NCI-H2227 (cell line): ENCODE measurements at regions not wholly inside any gene's neighbourhood (a gene's known extent, or its start where the extent isn't known, plus 50 kb on each side); places are given as distances from the start of the nearest gene placed in this dataset.

Source experiments
- DNase-seq: peaks from one replicate; lab custom pipeline; 2025; ENCODE audit not compliant: unreplicated experiment; lab: John Stamatoyannopoulos, UW

DNA sequence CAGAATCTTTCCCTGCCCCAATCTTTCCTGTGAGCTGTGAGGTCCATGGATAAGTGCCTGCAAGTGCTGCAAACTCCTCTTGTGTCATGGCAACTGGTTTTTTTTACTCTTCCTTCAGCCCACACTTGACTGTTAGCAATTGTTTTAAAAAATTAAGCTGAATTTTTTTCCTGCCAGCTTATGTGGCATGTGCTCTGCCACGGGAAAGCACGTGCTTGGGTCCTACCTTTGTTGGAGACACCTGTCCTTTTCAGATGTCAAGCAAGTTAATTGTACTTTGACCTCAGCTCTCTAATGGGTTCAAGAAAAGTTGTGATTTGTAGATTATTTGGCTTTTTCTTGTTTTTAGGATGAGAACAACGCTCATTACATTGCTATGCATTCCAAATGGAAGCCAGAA lies 398.5 kb downstream of the NUF2 start:
- no peak for DNase-seq

DNA sequence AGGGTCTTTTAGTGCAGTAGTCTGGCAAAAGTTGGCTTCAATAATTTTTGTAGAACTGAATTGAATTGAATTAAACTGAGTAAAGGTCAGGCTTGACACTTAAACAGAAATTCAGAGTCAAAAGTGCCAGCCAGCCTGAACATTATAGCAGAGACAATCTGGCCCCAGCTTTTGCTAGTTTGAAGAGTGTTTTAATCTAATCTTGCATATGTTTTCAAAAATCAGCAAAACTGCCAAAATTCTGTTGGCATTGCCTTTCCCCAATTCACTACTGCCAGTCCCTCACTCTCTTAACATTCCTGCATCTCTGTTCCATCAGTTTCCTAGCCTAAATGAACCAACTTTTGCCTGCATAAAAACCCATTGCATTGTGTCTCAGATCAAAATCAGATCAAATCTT lies 403.8 kb downstream of the NUF2 start:
- DNase-seq = no peak

DNA sequence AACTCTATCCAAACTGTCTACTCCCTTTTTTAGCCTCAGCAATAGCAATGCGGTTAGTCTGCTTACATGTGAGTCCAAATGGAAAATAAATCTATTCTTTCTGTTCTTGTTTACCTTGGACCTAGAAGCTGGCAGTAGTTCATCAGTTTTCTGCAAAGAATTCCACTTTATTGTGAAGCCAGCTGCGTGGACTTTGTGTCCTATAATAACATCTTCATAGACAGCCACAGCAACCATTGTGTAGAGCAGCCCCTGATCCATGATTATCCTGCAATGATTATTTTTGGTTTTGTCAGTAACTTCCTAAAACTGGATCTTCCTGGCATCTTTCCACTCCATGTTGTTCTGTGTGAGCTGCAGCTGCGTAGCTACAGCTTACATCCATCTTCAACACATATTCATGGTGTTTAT lies 408.7 kb downstream of the NUF2 start:
- DNase-seq = no peak

DNA sequence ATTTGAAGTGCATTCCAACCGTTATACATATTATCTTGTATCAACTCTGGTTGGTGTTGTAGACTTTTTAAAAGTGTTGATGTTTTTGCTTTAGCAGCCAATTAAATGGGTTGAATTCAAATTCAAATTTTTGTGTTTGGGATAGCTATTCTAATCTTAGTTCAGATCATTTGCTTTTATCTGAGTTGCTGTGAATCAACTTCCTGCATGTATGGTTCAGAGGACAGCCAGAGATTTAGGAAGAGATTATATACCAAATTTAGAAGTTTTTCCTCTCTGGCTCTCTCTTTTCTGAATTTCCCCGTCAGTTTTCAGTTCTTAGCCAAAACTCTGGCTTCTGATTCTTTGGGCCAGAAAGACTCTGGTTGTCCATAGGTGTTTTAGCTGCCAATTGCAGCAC lies 415.5 kb downstream of the NUF2 start:
- no peak for DNase-seq

DNA sequence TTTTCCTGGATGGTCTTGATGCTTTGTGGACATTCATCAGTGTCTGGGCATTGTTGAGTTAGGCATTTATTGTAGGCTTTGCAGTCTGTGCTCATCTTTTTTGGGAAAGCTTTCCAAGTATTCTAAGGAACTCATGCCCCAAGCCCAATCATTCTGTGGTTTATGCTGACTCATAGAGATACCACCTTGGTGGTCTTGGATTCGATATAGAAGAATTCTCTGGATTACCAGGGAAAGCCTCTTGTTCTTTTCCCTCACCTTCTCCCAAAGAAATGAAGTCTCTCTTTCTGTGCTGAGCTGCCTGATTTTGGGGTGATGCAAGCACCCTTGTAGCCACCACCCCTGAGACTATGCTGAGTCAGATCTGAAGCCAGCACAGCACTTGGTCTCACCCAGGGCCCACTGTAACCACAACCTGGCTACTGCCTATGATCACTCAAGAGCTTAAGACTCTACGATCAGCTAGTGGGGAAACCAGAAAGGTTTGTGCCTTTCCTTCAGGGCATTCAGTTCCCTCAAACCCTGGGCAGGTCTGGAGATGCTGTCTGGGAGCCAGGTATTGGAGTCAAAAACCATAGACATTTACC lies 422.6 kb downstream of the NUF2 start:
- DNase-seq = no peak

DNA sequence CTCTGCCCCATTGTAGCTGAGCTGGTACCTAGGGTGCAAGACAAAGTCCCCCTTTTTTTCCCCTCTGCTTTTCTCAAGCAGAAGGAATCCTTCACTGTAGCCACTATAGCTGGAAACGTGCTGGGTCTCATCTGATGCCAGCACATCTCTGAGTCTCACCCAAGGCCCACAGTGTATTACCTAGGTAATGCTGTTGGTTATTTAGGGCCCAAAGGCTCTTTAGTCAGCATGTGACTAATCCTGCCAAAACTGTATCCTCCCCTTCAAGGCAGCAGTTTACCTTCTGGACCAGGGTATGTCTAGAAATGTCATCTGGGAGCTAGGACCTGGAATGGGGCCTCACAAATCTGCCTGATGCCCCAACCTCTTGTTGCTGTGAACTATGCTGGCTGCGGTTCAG lies 423.4 kb downstream of the NUF2 start:
- DNase-seq = no peak

DNA sequence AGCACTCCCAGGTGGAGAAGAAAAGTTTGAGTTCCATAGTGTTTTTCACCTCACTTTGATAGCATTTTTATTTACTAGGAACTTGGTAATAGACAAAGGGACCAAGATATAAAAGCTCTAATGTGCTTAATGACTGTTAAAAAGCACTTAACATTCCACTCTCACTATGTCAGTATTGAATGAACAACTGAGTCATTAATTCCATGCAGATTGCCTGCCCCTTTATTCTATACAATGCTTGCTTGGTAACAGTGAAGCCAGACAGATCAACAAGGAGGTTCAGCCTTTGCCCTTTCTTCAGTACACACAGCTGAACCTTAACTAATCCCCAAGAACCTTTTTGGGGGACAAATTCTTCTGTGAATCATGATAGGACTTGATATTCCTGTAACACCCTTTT lies 425.5 kb downstream of the NUF2 start:
- DNase-seq = no peak

DNA sequence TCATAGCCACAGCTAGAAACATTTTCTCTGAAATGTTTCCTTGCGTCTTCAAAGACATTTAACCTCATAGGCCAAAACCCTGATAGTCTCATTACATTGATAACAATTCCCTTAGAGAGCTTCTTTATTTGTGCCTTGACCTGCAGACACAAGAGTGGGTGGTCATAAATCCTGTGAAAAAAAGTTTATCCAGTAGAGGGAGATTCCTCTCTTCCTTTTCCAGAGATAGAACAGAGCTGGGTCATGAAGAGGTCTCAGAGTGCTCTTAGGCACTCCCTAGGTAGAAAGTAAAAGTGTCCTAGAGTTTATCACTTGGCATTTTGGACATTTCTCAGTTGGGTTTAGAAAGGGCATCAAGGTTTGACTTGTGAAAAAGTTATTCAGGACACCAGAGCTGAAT lies 426.1 kb downstream of the NUF2 start:
- DNase-seq = no peak

DNA sequence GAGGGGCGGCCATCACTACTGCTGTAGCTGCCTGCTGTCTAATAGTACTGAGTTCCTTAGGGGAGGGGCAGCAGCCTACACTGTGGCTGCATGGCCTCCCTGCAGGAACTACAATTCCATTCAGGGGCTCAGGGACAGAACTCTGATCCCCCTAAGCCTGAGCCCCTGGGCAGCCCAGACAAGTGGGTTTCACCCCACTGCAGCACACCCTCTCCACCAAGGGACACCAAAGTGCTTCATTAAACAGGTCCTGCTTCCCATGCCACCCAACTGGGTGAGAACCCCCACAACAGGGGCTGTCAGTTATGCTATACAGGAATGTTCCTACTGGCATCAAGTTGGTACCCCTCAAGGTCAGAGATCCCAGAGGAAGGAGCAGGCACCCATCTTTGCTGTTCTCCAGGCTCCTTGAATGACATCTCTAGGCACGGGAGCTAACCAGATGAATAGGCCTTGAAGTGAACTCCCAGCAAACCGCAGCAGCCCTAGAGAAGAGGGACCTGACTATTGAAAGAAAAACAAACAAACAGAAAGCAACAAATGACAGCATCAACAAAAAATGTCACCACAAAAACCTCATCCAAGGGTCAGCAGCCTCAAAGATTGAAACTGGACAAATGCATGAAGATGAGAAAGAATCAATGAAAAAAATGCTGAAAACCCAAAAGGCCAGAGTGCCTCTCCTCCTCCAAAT lies 437.4 kb downstream of the NUF2 start:
- DNase-seq = no peak

DNA sequence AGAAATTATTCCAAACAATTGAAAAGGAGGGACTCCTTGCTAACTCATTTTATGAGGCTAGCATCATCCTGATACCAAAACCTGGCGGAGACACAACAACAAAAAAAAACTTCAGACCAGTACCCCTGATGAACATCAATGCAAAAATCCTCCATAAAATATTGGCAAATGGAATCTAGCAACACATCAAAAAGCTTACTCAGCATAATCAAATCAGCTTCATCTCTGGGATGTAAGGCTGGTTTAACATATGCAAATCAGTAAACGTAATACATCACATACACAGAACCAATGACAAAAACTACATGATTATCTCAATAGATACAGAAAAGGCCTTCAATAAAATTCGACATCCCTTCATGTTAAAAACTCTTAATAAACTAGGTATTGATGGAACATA lies 440.1 kb downstream of the NUF2 start:
- no peak for DNase-seq

DNA sequence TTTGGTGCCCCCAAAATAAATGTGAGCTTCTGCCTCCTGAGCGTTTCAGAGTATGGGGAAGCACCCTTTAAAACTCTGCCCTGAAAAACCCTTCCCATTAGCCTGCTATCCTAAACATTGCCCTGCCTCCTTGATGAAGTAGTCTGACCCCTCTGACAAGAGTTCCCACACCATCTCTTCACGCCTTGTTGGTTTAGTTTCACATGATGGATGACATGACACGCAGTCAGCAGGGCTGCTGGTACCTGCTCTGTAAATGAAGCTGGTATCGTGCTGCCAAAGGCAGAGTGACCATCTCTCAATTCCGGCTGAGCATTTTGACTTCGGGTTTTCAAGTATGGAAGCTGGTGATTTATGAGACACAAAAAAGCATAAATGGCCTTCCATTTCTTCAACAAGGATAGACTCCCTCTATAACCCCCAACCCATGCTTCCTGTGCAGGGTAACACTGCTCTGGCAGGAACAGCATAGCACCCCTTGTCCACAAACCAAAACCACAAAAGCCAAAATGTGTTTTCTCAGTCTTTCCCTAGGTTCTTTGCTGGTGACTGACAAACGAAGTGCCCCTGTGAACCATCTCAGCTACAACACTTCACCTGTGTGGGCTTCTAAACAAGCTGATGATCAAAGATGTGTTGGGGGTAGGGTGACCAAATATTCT lies 444.6 kb downstream of the NUF2 start:
- DNase-seq = no peak

DNA sequence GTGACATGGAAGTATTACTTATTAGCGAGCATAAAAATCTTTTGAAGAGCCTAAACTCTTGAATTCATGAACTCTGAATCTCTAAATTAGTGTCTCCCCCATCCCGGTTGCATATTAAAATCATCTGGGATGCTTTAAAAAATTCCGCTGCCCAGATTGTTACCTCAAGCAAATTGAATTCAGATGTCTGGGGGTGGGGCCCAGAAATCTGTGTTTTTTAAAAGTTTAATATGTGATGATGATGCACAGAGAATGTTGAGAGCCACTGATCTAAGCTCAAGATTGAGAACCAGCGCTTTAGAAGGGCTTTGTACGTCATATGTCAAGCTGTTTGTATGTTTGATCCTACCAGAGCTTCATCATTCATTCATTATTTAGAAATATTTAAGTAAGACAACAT lies 446.8 kb downstream of the NUF2 start:
- no peak for DNase-seq

DNA sequence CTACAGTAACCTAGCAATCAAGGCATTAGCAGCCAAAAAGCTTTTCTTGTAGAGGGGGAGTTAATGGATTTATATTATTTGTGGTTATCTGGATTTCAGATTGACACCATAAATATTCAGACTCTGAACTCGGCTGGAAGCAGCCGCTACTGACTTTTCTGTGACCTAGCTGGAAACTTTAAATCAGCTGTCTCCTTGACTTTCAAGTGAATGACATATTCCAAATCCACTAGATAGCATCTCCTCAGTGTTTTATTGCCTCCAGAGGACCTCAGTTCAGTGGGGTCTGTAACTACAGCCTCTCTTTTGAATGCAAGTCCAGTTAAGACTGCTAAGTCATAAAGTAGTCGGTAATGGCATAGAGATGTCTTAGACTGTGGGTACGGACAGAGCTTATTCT lies 448.5 kb downstream of the NUF2 start:
- DNase-seq = no peak

DNA sequence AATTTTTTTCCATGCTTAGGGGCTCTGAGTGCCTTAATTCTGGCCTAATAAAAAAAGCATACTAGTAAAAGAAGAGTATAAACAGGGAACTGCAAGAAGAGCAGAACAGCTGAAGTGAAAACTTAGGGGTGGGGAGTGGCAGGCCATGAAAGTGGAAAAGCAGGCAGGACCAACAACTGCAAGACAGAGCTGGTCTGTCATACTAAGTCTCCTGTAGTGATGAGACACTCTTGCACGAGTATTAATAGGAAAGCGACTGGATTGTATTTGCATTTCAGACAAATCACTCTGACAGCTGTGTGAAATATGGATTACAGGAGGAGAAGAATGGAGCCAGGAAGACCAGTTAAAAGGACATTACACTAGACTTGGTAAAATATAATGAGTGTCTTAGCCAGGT lies 449.9 kb downstream of the NUF2 start:
- DNase-seq = no peak

DNA sequence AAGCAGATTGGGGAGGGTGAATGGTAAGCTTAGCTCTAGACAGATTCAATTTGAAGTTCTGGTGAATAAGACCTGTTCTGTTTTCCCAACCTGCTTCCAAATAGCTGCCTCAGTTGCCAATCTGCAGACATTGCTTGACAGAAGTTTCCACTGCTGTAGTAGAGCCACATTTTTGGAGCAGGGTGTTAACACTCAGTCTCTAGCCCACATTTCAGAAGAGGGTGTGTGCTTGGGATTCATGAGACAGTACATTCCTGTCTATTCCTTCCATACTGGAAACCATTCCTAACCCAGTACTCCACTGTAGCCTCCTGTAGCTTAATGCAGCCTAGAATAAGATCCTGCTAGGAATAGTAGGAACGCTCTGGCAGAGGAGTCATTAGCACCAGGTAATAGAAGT lies 450.5 kb downstream of the NUF2 start:
- DNase-seq = no peak

DNA sequence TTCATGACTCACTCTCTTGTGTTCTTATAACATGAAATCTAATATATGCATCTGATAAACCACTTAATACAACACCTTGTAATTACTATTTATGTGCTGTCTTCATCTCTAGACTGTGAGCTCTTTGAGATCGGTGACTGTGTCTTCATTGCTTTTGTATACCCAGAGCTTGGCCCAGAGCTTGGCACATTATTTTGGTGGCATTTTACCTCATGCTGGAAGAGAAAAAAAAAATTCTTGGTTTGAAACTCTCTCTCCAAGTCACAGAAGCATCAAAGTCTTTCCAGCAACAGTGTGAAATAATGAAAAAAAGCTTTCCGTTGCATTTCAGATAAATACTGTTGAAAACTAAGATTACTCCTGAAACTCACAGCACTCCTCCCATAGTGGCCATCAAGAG lies 451.6 kb downstream of the NUF2 start:
- DNase-seq = no peak

DNA sequence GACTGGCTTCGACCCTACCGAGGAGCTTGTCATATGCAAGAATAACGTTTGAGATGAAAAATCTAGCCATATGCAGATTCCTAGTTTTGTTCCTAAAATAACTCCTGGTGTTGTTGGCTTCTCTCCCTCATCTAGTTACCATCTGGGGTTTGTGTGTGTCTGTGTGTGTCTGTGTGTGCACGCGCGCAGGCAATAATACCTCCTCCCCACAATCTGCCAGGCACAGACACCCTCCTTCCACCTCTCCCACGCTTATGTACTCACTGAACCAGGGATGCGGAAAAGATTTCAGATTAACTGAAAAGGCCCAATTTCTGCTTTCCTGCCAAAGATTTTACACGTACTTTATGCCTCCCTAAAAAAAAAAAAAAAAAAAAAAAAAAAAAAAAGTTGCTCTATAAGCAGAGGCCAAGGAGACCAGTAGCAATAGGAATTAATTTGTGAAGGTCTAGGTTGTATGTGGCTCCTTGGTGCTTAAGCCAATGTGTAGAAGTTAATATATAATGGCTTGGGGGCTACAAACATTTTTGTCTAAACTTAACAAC lies 452.7 kb downstream of the NUF2 start:
- DNase-seq = no peak

DNA sequence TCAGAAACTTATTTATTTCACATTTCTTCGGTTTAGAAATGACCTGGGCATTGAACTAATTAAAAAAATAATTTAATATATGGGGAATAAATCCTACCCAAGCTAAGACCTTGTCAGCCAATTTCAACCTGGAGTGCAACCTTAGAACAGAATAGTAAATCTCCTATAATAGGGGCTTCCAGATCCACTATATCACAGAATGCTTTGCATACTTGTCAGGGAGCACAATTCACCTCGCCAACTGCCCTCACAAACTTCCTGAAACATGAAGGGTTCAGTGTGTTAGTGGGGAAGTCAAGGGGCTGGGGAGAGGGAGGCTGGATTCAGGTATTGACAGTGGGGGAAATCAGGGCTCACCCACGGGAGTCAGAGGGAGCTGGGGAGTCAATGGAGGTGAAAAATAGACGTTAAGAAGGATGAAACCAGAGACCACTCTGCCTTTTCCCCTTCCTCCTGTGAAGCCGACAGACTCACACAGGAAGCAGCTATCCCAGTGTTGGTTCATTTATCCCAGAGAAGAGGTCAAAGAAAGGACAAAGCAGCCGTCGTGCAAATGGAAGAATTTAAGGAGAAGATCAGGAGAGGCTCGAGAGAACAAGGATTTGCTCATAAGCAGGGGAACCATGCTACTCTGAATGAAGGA lies 453.3 kb downstream of the NUF2 start:
- DNase-seq = no peak

DNA sequence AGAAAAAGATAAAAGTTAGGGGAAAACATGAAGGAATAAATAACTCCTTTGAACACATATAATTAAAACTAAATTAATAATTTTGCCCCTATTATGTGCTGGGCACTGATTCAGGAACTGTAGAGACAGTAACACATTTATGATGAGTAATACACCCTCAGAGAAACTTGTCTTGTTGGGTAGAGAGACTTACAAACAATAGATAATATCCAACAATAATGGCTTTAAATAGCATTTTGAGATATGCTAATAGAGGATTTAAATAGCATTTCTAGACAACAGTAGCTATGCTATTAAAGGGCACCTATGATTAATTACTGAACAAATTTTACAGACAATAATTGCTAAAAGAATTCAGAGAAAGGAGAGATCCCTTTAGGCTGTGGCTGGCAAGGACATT lies 455.5 kb downstream of the NUF2 start:
- DNase-seq = no peak

DNA sequence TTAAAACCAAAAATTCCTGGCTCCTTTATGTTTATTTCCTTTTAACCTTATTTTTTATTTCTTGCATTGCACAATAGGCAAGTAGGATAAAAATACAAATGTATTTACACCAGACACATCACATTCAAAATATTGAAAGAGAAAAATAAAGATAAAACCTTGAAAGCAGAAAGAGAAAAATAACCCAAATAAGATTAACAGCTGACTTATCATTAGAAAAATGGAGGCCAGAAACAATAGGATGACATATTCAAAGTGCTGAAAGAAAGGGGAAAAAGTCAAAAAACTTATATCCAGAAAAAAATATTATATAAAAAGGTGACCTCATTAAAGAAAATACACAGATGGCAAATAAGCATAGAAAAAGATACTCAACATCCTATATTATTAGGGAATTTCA lies 459.4 kb downstream of the NUF2 start:
- no peak for DNase-seq

DNA sequence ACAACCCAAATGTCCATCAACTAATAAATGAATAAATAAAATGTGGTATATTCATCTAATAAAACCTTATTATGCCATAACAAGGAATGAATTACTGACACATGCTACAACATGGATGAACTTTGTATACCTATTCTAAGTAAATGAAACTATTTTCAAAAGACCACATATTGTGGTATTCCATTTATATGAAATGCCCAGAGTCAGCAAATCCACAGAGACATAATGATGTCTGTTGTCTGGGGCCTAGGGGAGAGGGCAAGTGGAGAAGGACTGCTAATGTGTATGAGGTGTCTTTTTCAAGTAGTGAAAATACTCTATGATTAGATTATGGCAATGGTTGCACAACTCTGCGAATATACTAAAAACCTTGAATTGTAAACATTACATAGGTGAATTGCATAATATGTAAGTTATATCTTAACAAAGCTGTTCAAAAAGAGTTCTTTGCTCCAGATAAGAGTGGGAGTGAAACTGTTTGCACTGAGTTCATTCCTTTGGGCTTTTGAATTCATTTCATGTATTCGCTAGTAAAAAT lies 464.2 kb downstream of the NUF2 start:
- no peak for DNase-seq

DNA sequence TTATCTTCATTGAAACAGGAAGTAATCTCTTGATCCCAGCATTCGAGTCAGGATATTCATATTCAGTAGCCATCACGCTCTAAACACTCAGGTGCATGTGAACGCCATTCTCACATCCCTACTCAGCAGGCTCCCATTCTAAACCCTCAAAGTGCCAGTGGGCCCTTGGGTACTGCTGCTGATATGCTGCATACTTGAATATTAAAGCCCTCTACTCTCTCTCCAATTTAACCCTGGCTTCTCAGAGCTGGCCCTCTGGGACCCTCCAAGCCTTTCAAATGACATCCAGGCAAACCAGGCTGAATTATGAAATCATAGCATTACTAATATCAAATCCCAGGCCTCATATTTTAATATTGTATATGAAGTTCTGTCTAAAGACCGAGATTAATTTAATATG lies 468.2 kb downstream of the NUF2 start:
- DNase-seq = no peak
